ENCODE measurements at regions not wholly inside any gene's neighbourhood (a gene's known extent, or its start where the extent isn't known, plus 50 kb on each side); places are given as distances from the start of the nearest gene placed in this dataset.
"Not testable (repeated sequence)": the region's sequence is repeated elsewhere in the genome, so short reads cannot be mapped to it uniquely, and the experiment has no call there.

- no peak for DNase-seq
Observed at GRCh38 chr7:156022483-156023459, 210.5 kb upstream of the SHH start.

DNA sequence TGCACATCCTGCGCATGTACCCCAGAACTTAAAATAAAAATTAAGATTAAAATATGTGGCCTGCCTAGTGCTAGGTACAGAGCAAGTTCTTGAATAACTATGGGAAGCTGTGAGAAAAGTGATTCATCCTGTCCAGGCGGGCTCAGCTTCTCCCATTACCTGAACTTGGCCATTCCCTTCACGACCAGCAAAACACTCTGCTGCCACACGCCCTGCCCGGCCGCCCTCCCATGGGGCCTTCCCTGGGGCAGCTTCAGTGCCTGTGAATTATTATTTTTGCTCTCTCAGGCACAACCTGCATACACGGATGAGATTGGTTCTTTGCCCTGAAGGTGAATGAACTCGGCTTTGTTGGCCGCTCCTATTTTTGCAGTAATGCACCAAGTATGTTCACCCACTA lies 209.2 kb upstream of the SHH start:
- no peak for DNase-seq

DNA sequence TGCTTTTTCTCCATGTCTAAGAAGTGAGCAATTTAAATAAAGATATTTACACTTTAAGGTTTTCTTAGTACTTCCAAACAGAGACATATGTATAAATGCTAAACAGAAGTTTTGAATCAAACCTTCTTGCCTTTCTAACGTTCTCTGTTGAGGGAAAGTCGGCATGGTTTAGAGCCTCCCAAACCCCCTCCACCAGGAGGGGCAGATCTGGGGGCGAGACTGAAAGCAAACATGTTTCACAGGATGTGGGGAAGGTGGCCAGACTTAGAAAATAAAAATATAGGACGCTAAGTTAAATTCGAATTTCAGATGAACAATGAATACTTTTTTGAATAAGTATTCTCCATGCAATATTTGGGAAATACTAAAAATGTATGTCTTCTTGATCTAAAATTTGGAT lies 208.3 kb upstream of the SHH start:
- DNase-seq = no peak

- DNase-seq = peak; percentile 46
Observed at GRCh38 chr7:156019776-156020565, 207.7 kb upstream of the SHH start.

- no peak for DNase-seq
Observed at GRCh38 chr7:156019308-156019707, 207.0 kb upstream of the SHH start.

GRCh38 chr7:156017916-156018700 lies 205.8 kb upstream of the SHH start:
- DNase-seq = no peak

DNA sequence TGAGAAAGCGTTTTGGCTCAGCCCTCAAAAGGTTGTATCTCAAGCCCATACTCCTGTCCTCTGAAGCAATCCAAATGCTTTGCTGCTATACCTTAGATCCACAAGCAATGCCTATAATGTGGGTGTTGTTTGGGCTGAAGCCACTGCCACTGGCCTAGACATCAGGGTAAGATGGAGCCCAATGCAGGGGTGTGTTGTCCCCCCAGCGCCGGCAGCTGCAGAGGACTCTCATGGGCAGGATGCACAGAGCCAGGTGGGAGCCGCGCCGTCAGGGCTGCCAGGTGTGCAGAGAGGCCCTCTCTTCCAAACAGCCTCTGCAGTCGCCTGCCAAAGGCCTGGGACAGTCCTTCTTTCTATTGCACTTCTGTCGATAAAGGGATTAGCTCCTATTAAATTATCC lies 205.2 kb upstream of the SHH start:
- no peak for DNase-seq

DNA sequence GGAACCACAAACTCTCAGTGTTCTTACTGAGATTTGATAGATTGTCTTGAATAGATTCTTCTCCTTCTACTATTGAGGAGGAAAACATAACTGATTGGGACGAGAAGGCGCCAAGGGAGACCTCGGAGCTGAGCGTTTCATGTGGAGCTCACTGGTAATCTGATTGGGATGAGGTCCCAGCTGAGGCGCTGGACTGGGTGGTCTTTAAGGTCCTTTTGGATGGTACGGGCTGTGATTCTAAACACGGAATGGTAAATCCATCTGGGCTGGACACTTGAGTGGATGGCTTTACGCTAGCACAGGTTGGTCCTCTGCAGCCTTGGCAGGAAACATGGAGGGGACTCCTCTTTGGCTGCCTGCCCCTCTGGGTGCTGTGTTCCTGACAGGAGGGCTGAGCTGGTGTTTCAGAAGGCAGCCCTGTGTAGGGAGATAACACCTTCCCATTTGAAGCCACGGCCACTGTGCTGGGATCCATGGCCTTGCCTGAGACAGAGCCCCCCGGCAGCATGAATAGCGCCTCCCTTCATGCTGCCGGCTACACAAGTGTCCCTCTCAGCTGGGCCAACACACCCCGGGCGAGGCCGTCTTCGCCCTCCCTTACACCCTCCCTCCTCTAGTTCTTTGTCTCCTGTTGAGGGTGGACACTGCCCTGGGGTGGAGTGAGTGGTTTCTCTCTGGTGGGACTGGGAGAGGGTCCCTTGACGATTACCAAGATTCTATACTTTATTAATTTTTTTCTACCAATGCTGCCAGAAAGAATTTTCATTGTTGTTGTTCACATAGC lies 203.2 kb upstream of the SHH start:
- DNase-seq = no peak

DNA sequence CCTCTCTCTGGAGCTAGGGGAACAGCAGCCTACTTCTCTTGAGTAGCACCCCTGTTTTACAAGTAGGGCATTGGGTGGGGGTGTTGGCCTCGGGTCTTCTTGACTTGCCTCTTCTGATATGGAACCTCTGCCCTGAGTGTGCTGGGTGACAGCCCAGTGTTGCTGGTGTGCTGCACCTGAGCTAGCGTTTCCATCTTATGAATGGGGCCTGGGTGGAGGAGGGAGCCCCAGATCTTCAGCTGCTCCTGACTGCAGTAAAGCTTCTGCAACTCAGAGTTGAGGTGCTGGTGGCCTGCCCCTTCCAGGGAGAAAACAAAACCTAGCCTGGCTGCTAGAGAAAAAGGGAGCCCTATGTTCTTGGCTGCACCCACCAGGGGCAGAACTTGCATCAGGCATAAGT lies 202.5 kb upstream of the SHH start:
- no peak for DNase-seq

- no peak for DNase-seq
Observed at GRCh38 chr7:156014201-156014600, 201.9 kb upstream of the SHH start.

- no peak for DNase-seq
Observed at GRCh38 chr7:156012412-156012811, 200.1 kb upstream of the SHH start.

DNA sequence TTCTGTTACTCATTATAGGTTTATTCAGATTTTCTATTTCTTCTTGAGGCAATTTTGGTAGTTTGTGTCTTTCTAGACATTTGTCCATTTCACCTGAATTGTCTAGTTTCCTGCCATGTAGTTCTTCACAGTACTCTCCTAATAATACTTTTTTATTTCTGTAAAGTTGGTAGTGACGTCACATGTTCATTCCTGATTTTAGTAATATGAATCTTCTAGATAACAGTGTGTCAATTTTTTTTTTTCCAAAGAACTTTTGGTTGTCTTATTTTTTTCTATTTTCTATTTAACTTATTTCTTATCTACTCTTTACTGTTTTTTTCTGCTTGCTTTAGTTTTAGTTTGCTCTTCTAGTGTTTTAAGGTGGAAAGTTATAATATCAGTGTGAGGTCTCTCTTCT lies 197.3 kb upstream of the SHH start:
- DNase-seq = no peak

- not testable (repeated sequence) for DNase-seq
Observed at GRCh38 chr7:156006876-156007275, 194.6 kb upstream of the SHH start.

DNA sequence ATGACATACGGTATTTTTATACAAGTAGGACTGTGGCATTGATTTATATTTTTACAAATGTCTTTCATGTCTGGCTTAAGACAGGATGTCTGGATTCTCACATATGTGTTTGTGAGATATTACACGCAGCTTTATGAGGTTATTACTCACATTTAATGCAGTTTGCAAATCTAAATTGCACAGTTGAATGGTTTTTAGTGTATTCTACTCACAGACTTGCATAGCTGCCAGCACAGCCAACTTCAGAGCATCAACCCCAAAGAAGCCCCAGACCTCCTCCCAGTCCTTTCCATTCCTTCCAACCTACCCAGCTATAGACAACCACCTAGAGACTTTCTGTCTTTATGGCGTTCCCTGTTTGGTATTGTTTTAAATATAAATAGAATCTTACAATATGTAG lies 193.8 kb upstream of the SHH start:
- DNase-seq = no peak

DNA sequence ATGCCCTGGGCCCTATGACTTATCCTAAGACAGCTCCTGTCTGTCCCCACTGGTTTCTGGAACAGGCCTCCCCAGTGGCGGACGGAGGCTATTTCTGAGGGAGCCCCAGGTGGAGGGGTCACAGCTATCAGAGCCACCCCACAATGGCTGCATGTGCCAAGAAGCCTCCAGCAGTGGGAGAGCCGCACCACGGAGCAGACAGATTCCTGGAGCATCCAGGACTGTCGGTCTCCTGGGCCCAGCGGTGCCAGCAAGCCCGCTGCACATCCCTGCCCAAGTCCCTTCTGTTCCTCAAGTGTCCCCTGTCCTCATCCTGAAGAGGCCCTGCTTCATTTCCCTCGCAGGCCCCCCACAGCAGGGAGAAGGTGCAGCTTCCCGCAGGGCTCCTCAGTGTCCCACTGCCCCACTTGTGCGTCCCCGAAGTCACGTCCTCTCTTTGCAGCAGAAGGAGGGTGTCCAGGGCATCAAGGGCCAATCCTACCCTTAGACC lies 193.0 kb upstream of the SHH start:
- DNase-seq = no peak

GRCh38 chr7:156004265-156005201 lies 192.3 kb upstream of the SHH start:
- no peak for DNase-seq

DNA sequence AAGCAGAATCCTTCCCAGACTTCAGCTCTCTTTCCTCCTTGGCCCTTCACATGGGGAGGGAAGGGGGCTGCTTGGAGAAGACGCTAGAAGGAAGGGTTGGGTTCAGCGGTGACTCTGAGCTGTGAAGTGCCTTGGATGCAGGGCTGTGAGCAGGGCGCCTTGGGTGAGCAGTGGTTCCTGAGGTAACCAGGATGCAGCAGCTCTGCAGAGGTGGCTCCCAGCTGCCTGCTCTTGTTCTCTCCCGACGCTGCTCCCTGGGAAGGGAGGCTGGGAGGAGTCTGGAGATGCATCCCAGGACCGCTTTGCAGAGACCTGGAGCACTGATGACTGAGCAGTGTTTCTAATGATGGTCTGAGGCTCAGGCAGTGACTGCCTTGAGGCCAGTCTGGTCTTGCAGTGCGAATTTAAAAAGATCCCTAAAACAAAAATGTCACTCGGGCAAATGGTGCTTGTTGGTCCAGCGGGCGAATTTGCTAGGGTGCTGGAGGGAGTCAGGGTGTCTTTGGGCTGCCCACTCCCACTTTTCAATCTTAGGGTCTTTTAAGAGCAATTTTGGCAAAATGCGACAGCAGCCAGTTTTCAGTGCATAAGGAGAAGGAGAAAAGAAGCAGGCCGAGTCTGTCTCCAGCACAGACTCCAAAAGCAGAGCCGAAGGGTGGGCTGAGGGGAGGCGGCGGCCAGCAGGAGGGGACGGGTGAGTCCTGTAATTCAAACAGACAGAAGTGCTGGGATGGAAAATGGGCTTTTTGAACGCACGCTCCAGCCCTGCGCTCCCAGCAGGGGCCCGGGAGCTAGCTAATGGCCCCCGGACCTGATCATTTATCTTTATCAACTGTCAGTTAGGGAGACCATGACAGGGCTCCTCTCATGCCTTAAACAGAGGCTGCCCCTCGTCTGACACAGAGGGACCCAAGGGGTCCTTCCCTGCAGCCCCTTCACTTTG lies 191.2 kb upstream of the SHH start:
- no peak for DNase-seq

DNA sequence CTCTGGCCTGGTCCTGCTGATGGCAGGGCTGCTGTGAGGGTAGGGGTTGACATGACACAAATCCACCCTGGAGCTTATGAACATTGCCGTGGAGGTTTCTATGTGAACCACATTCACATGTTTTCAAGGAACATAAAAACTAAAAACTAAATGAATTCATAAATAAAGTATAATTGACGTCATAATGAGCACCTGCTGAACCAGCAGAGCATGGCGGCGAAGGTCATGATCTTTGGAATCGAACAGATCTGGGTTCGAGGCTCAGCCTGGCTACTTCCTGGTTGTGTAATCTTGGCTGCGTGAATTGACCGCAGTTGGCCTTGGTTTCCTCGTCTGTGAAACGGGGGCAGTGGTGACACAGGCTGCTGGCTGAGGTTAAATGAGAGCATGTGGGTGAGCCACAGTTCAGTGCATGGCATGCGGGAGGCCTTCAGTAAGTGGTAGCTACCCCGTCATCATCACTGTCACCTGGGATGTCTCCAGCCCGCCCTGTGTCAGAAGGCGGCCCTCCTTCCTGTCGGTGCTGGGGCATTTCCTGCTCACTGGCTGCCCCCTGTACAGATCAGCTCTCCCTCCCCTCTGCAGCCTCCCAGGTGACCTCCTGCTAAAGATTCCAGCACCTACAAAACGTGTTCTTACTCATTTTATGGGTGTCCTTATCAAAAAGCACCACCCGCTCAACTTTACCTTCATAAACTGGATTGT lies 190.3 kb upstream of the SHH start:
- DNase-seq = no peak

Data from MV-4-11 (cell line).